ENCODE measurements at regions not wholly inside any gene's neighbourhood (a gene's known extent, or its start where the extent isn't known, plus 50 kb on each side); places are given as distances from the start of the nearest gene placed in this dataset.
"Not testable (repeated sequence)": the region's sequence is repeated elsewhere in the genome, so short reads cannot be mapped to it uniquely, and the experiment has no call there.

DNA sequence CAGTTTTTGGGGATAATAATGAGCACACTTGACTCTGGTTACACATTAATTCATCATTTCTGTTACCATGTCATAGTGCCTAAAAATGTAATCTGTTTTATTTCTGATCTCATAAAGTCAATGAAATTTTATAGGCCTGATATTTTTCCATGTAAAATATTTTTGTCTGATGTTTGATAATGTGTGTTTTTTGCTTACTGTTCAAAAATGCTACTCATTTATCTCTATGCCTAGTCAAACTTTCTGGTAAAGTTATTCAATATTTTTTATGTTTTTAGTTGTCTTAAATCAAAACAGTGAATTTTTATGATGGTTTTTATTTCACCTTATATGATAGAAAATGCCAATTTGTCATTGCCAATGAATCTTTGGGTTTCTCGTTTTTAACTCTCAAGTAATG lies 147.0 kb downstream of the AHSP start:
- Mint-ChIP-seq H3K27me3 (ENCODE audit: low read depth) (peaks cover 9% of the 10 kb centered on the region), H3K4me3 (no peak overlapping the region), H3K9me3 (peaks cover 19% of the 10 kb centered on the region), H3K36me3 (ENCODE audit: low read depth) (no peaks in the 10 kb centered on the region), H3K4me1 (no peaks in the 10 kb centered on the region), H3K27ac (no peak overlapping the region)
- TF ChIP-seq, protein P1, sequence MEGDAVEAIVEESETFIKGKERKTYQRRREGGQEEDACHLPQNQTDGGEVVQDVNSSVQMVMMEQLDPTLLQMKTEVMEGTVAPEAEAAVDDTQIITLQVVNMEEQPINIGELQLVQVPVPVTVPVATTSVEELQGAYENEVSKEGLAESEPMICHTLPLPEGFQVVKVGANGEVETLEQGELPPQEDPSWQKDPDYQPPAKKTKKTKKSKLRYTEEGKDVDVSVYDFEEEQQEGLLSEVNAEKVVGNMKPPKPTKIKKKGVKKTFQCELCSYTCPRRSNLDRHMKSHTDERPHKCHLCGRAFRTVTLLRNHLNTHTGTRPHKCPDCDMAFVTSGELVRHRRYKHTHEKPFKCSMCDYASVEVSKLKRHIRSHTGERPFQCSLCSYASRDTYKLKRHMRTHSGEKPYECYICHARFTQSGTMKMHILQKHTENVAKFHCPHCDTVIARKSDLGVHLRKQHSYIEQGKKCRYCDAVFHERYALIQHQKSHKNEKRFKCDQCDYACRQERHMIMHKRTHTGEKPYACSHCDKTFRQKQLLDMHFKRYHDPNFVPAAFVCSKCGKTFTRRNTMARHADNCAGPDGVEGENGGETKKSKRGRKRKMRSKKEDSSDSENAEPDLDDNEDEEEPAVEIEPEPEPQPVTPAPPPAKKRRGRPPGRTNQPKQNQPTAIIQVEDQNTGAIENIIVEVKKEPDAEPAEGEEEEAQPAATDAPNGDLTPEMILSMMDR (IDR thresholded peaks at IDR 0.05; ENCODE audit: unreplicated experiment in 3 of 3): no peak

DNA sequence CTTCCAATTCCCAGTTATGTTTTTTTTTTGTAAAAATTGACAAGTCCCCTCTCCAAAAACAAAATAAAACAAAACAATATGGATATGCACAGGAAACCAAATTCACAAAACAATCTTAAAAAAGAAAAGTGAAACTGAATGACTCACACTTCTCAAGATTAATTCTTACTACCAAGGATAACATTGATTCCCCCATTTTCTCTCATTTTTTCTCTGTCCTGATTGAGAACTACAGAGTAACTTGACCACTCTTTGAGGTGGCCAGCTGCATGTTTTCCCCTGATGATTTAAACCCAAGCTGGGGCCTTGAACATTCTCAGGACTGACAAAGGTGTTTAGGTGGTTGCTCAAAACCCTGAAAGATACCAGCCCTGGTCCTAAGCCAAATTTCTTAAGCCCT lies 149.0 kb downstream of the AHSP start:
- no peak overlapping the region for H3K27ac Mint-ChIP-seq
- H3K4me1 Mint-ChIP-seq: no peaks in the 10 kb centered on the region
- no peaks in the 10 kb centered on the region for H3K36me3 Mint-ChIP-seq (ENCODE audit: low read depth)
- peaks cover 14% of the 10 kb centered on the region for H3K9me3 Mint-ChIP-seq
- no peak overlapping the region for H3K4me3 Mint-ChIP-seq
- H3K27me3 Mint-ChIP-seq (ENCODE audit: low read depth): peaks cover 9% of the 10 kb centered on the region
- TF ChIP-seq, protein P1 (IDR thresholded peaks at IDR 0.05; ENCODE audit: unreplicated experiment in 3 of 3): no peak

DNA sequence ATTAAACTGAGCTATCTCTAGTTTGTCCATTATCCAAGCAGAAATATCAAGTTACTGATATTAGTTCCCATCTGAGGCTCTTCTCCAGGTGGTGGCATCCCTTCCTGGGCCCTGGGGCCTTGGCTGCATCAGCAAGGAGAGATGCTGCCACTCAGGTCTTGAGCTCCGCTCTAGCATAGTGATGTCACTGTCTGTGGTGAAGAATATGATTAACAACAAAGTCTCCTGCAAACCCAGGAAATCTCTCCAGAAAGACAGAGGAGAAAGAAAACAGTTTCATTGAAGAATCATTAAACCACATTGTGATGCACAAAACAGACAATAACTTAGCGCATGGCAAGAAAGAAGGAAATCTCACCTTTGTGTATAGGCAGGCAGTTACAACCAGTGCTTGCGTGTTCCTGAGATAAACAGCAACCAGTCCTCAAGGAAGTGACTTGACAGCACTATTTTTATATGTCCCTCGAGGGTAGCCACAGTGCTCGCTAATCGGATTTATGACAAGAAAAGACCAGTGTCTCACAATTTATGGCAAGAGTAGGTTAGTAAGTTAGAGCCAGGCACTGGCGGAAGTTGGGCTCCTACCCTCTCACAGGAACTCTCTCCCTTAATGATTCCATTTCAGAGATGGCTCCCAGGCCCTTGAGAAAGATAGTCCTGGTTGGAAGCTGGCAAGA lies 151.1 kb downstream of the AHSP start:
- H3K27ac Mint-ChIP-seq: peak overlapping the region in 1 of 3 experiments; percentile 10
- peaks cover 5% of the 10 kb centered on the region for H3K27me3 Mint-ChIP-seq (ENCODE audit: low read depth)
- no peak overlapping the region for H3K4me3 Mint-ChIP-seq
- H3K36me3 Mint-ChIP-seq (ENCODE audit: low read depth): no peaks in the 10 kb centered on the region
- H3K4me1 Mint-ChIP-seq: no peaks in the 10 kb centered on the region
- peaks cover 18% of the 10 kb centered on the region for H3K9me3 Mint-ChIP-seq
- TF ChIP-seq, protein P1 (IDR thresholded peaks at IDR 0.05; ENCODE audit: unreplicated experiment in 3 of 3): no peak

DNA sequence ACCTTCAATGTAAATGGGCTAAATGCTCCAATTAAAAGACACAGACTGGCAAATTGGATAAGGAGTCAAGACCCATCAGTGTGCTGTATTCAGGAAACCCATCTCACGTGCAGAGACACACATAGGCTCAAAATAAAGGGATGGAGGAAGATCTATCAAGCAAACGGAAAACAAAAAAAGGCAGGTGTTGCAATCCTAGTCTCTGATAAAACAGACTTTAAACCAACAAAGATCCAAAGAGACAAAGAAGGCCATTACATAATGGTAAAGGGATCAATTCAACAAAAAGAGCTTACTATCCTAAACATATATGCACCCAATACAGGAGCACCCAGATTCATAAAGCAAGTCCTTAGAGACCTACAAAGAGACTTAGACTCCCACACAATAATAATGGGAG lies 161.6 kb downstream of the AHSP start:
- not testable (repeated sequence) for H3K4me3 Mint-ChIP-seq; H3K36me3 Mint-ChIP-seq (ENCODE audit: low read depth); H3K4me1 Mint-ChIP-seq; H3K27ac Mint-ChIP-seq; H3K27me3 Mint-ChIP-seq (ENCODE audit: low read depth)
- peaks cover 11% of the 10 kb centered on the region for H3K9me3 Mint-ChIP-seq

DNA sequence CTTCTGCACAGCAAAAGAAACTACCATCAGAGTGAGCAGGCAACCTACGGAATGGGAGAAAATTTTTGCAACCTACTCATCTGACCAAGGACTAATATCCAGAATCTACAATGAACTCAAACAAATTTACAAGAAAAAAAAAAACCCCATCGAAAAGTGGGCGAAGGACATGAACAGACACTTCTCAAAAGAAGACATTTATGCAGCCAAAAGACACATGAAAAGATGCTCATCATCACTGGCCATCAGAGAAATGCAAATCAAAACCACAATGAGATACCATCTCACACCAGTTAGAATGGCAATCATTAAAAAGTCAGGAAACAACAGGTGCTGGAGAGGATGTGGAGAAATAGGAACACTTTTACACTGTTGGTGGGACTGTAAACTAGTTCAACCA lies 164.6 kb downstream of the AHSP start:
- not testable (repeated sequence) for H3K27me3 Mint-ChIP-seq (ENCODE audit: low read depth); H3K9me3 Mint-ChIP-seq; H3K27ac Mint-ChIP-seq; H3K4me3 Mint-ChIP-seq; H3K4me1 Mint-ChIP-seq; H3K36me3 Mint-ChIP-seq (ENCODE audit: low read depth)

DNA sequence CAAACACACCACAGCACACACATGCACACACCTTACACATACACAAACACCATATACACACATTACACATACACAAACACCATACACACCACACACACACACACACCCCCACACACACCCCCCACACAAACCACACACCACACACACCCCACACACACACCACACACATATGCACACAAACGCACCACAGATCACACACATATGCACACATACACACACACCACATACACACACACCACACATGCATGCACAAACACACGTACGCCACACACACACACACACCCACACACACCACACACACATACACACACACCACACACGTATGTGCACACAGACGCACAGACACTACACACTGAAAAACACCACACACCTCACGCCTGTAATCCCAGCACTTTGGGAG lies 166.0 kb downstream of the AHSP start:
- Mint-ChIP-seq H3K27me3 (ENCODE audit: low read depth) (peaks cover 9% of the 10 kb centered on the region), H3K4me3 (no peak overlapping the region), H3K9me3 (no peaks in the 10 kb centered on the region), H3K36me3 (ENCODE audit: low read depth) (no peaks in the 10 kb centered on the region), H3K27ac (no peak overlapping the region), H3K4me1 (no peaks in the 10 kb centered on the region)
- TF ChIP-seq, protein P1 (IDR thresholded peaks at IDR 0.05; ENCODE audit: unreplicated experiment in 3 of 3): no peak

DNA sequence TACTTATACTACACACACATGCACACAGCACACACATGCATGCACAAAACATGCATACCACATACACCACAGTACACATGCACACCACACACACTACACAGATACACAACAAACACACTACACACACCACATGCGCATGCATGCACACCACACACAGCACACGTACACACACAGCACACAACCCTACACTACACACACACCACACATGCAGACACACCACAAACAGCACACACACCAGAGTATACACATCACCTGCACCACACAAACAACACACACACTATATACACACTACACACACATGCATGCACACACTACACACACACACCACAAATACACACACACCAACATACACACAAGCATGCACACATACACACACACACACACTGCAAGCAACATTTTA lies 166.8 kb downstream of the AHSP start:
- peaks cover 9% of the 10 kb centered on the region for H3K27me3 Mint-ChIP-seq (ENCODE audit: low read depth)
- TF ChIP-seq, protein P1 (IDR thresholded peaks at IDR 0.05; ENCODE audit: unreplicated experiment in 3 of 3): no peak
- no peak overlapping the region for H3K4me3 Mint-ChIP-seq
- H3K27ac Mint-ChIP-seq: no peak overlapping the region
- H3K36me3 Mint-ChIP-seq (ENCODE audit: low read depth): no peaks in the 10 kb centered on the region
- no peaks in the 10 kb centered on the region for H3K9me3 Mint-ChIP-seq
- no peaks in the 10 kb centered on the region for H3K4me1 Mint-ChIP-seq

All from nephron (organoid).